Spleen (tissue), 11 donors: ENCODE measurements at regions not wholly inside any gene's neighbourhood (a gene's known extent, or its start where the extent isn't known, plus 50 kb on each side); places are given as distances from the start of the nearest gene placed in this dataset.

Experiments
- DNase-seq: peaks from one replicate; pipeline ENCODE4 v3.0.0-alpha.2; 2020
- H3K27ac ChIP-seq, 8 donors: fragments of 200-600 bp; sonication (generic) in 7 of 8; 1 replicate in 4 of 8; 2 replicates in 4 of 8; pipeline versions ENCODE4 v1.5.0 to v1.8.0; 2016 to 2021; ENCODE audit warnings: inconsistent platforms in 4 of 8, mild to moderate bottlenecking in 4 of 8, moderate library complexity in 1 of 8
- H3K27me3 ChIP-seq, 7 donors: fragments of 200-600 bp; sonication (generic) in 6 of 7; replicated peaks in 1 of 7; 1 replicate in 4 of 7; 2 replicates in 3 of 7; pipeline versions ENCODE4 v1.5.0 to v1.8.0; 2016 to 2021; ENCODE audit warnings: inconsistent platforms in 3 of 7, mild to moderate bottlenecking in 1 of 7
- H3K36me3 ChIP-seq, 6 donors: fragments of 200-600 bp; sonication (generic) in 5 of 6; 1 replicate in 4 of 6; 2 replicates in 2 of 6; pipeline versions ENCODE4 v1.5.0 to v1.8.0; 2016 to 2021; ENCODE audit warnings: inconsistent platforms in 2 of 6
- H3K4me1 ChIP-seq, 6 donors: fragments of 200-600 bp; sonication (generic) in 5 of 6; 1 replicate in 3 of 6; 2 replicates in 3 of 6; pipeline versions ENCODE4 v1.5.0 to v1.8.0; 2016 to 2021; ENCODE audit warnings: inconsistent platforms in 3 of 6
- H3K4me3 ChIP-seq, 8 donors: fragments of 200-600 bp; sonication (generic) in 7 of 8; 1 replicate in 4 of 8; 2 replicates in 4 of 8; pipeline versions ENCODE4 v1.5.0 to v1.8.0; 2016 to 2021; ENCODE audit warnings: inconsistent platforms in 4 of 8, mild to moderate bottlenecking in 4 of 8, moderate library complexity in 2 of 8
- H3K9me3 ChIP-seq, 8 donors: fragments of 200-600 bp; sonication (generic) in 7 of 8; 1 replicate in 4 of 8; 2 replicates in 4 of 8; pipeline versions ENCODE4 v1.5.0 to v1.8.0; 2016 to 2021; ENCODE audit warnings: inconsistent platforms in 4 of 8
- CTCF ChIP-seq, 11 experiments: fragments of 200-600 bp in 7 of 11; fragments of 450-650 bp in 4 of 11; sonication (generic) in 4 of 11; IDR thresholded peaks in 8 of 11; conservative IDR thresholded peaks in 3 of 11; 1 replicate in 7 of 11; 2 replicates in 4 of 11; pipeline versions ENCODE4 v1.4.0 to v1.8.0; 2016 to 2021; ENCODE audit warnings: antibody characterized with exemption in 11 of 11, inconsistent platforms in 4 of 11, mild to moderate bottlenecking in 1 of 11
- POLR2A ChIP-seq, 3 donors: fragments of 450-650 bp; IDR thresholded peaks; one replicate each; pipeline ENCODE4 v1.5.1; 2017; ENCODE audit warnings: antibody characterized with exemption in 3 of 3, mild to moderate bottlenecking in 1 of 3
- POLR2AphosphoS5 ChIP-seq, 3 donors: sonication (generic); formaldehyde crosslinking; IDR thresholded peaks; one replicate each; pipeline ENCODE4 v1.5.1; 2017; ENCODE audit warnings: antibody characterized with exemption in 3 of 3
- WGBS, 5 donors: extraction: QIAGEN DNeasy Blood & Tissue Kit in 3 of 5; methylation state at CpG; one replicate each; pipeline versions ENCODE4 v1.1.5 to v1.1.7; 2013 to 2018; 5-methylcytosine and 5-hydroxymethylcytosine counted together
- intact Hi-C: fragments of 100-400 bp; cut with DNase I; formaldehyde crosslinking; loops from one replicate; pipeline ENCODE4 v1.15.0; 2023; ENCODE audit warnings: low total_unique reads
- donor health status: healthy with polysubstance abuse.
- donor health status: DM: no; HTN: no; CAD: no; lungs with moderate emphysema.
- donor health status: DM: no; HTN: no; CAD: no.
- donor health status: Bipolar disorder and iron deficiency.
- donor health status: healthy.
- donor health status: DM: no; HTN: no; CAD: no.
- donor health status: DM: yes; HTN: yes; CAD: no.

- DNase-seq, result no peak
- Histone ChIP-seq H3K36me3 (no peaks in the 10 kb centered on the region), H3K27me3 (no peaks in the 10 kb centered on the region), H3K9me3 (no peaks in the 10 kb centered on the region), H3K4me1 (no peaks in the 10 kb centered on the region), H3K4me3 (no peak overlapping the region), H3K27ac (no peak overlapping the region)
- no peak for TF ChIP-seq POLR2AphosphoS5 (IDR thresholded peaks at IDR 0.05)
- TF ChIP-seq CTCF (IDR thresholded peaks at IDR 0.05 in 8 of 11, conservative IDR thresholded peaks at IDR 0.05 in 3 of 11), result no peak
- no peak for TF ChIP-seq POLR2A (IDR thresholded peaks at IDR 0.05)
- WGBS, 5 donors, result 57 to 63% (median 61%) methylated on average over 4 of the region's 4 CpGs
- intact Hi-C loops, result no loop called here
These were observed 1211.6 kb upstream of the LRRN3 start for GRCh38 chr7:109879287-109879828.

GRCh38 chr7:109890622-109891021 is 1200.3 kb upstream of the LRRN3 start:
- no peak for TF ChIP-seq POLR2A (IDR thresholded peaks at IDR 0.05)
- TF ChIP-seq CTCF (IDR thresholded peaks at IDR 0.05 in 8 of 11, conservative IDR thresholded peaks at IDR 0.05 in 3 of 11), result no peak
- TF ChIP-seq POLR2AphosphoS5 (IDR thresholded peaks at IDR 0.05), result no peak
- Histone ChIP-seq H3K4me3 (no peak overlapping the region), H3K4me1 (no peaks in the 10 kb centered on the region), H3K27me3 (no peaks in the 10 kb centered on the region), H3K27ac (no peak overlapping the region), H3K36me3 (no peaks in the 10 kb centered on the region), H3K9me3 (peaks cover 0 to 8% (median 0%) of the 10 kb centered on the region in 8 donors)
- DNase-seq, result no peak
- intact Hi-C loops, result no loop called here
- WGBS, 5 donors, result 67 to 86% (median 70%) methylated on average over 1 of the region's 1 CpG

GRCh38 chr7:109893231-109893630 is 1197.7 kb upstream of the LRRN3 start:
- DNase-seq, result no peak
- Histone ChIP-seq H3K4me1 (no peaks in the 10 kb centered on the region), H3K4me3 (no peak overlapping the region), H3K36me3 (no peaks in the 10 kb centered on the region), H3K9me3 (peaks cover 0 to 8% (median 0%) of the 10 kb centered on the region in 8 donors), H3K27ac (no peak overlapping the region), H3K27me3 (no peaks in the 10 kb centered on the region)
- intact Hi-C loops, result no loop called here
- TF ChIP-seq CTCF (IDR thresholded peaks at IDR 0.05 in 8 of 11, conservative IDR thresholded peaks at IDR 0.05 in 3 of 11), result no peak
- no peak for TF ChIP-seq POLR2AphosphoS5 (IDR thresholded peaks at IDR 0.05)
- 80 to 89% (median 87%) methylated on average over 2 of the region's 2 CpGs for WGBS, 5 donors

- Histone ChIP-seq H3K36me3 (no peaks in the 10 kb centered on the region), H3K4me1 (no peaks in the 10 kb centered on the region), H3K27ac (no peak overlapping the region), H3K27me3 (no peaks in the 10 kb centered on the region), H3K4me3 (no peak overlapping the region), H3K9me3 (no peaks in the 10 kb centered on the region)
- intact Hi-C loops, result no loop called here
- no peak for TF ChIP-seq POLR2A (IDR thresholded peaks at IDR 0.05)
- TF ChIP-seq POLR2AphosphoS5 (IDR thresholded peaks at IDR 0.05), result no peak
- no peak for TF ChIP-seq CTCF (IDR thresholded peaks at IDR 0.05 in 8 of 11, conservative IDR thresholded peaks at IDR 0.05 in 3 of 11)
- DNase-seq, result no peak
- 72 to 87% (median 83%) methylated on average over 3 of the region's 3 CpGs for WGBS, 5 donors
These were observed 1195.4 kb upstream of the LRRN3 start for GRCh38 chr7:109895536-109895935.
